B cell (primary cell): ENCODE measurements at regions not wholly inside any gene's neighbourhood (a gene's known extent, or its start where the extent isn't known, plus 50 kb on each side); places are given as distances from the start of the nearest gene placed in this dataset.

Experiments
- ATAC-seq: fragments of 200-7000 bp; cut with Tn5 transposase; one replicate; pipeline ENCODE4 v1.10.0; 2021; ENCODE audit warnings: low read depth, mild to moderate bottlenecking, moderate number of reproducible peaks, moderate library complexity
- CTCF ChIA-PET: fragments of 350-600 bp; sonication (Branson Sonifier 250); formaldehyde crosslinking; loops from one replicate; lab custom pipeline; 2021; ENCODE audit warnings: antibody characterized with exemption, inconsistent platforms; lab: Charles Lee
- POLR2A ChIA-PET: fragments of 350-600 bp; sonication (Branson Sonifier 250); formaldehyde crosslinking; loops from one replicate; lab custom pipeline; 2021; ENCODE audit warnings: antibody characterized with exemption; lab: Charles Lee
- DNase-seq: peaks from one replicate; pipeline ENCODE4 v3.0.0; 2013
- H2AFZ ChIP-seq: 2 replicates; pipeline ENCODE4 v1.6.1; 2012; ENCODE audit warnings: mild to moderate bottlenecking, low read depth, low read length; ENCODE audit not compliant: insufficient read depth, poor library complexity, severe bottlenecking
- H3K27ac ChIP-seq, 2 donors: 1 replicate in 1 of 2; 2 replicates in 1 of 2; pipeline ENCODE4 v1.5.1; 2012 to 2013; ENCODE audit warnings: low read length in 2 of 2, mild to moderate bottlenecking in 2 of 2, moderate library complexity in 1 of 2
- H3K27me3 ChIP-seq, 4 experiments: fragments of 200-600 bp in 1 of 4; sonication (generic) in 1 of 4; replicated peaks in 1 of 4; 1 replicate in 2 of 4; 2 replicates in 2 of 4; pipeline versions ENCODE4 v1.6.1 to v1.7.0; 2013 to 2016; ENCODE audit warnings: low read length in 3 of 4, mild to moderate bottlenecking in 2 of 4, mixed read lengths in 1 of 4, moderate library complexity in 1 of 4; ENCODE audit not compliant: insufficient read depth in 4 of 4, control insufficient read depth in 3 of 4; ENCODE audit errors: control extremely low read depth in 1 of 4
- H3K36me3 ChIP-seq, 2 experiments: replicated peaks in 1 of 2; 1 replicate in 1 of 2; 2 replicates in 1 of 2; pipeline versions ENCODE4 v1.6.1 to v1.7.1; 2013; ENCODE audit warnings: low read length in 1 of 2; ENCODE audit not compliant: insufficient read depth in 2 of 2, control insufficient read depth in 1 of 2; ENCODE audit errors: control extremely low read depth in 1 of 2, extremely low read depth in 1 of 2
- H3K4me1 ChIP-seq, 2 donors: fragments of 200-600 bp in 1 of 2; sonication (generic) in 1 of 2; 1 replicate in 1 of 2; 2 replicates in 1 of 2; pipeline versions ENCODE4 v1.5.1 to v1.6.1; 2013 to 2017; ENCODE audit warnings: low read length in 2 of 2; ENCODE audit not compliant: control insufficient read depth in 2 of 2, insufficient read depth in 2 of 2
- H3K4me2 ChIP-seq: replicated peaks from 2 replicates; pipeline ENCODE3; 2012; ENCODE audit warnings: mild to moderate bottlenecking, low read depth, low read length; ENCODE audit not compliant: poor library complexity, severe bottlenecking
- H3K4me3 ChIP-seq, 5 experiments: fragments of 200-600 bp in 1 of 5; sonication (generic) in 1 of 5; 1 replicate in 3 of 5; 2 replicates in 2 of 5; pipeline versions ENCODE4 v1.5.1 to v1.7.0; 2011 to 2016; ENCODE audit warnings: low read length in 4 of 5, mild to moderate bottlenecking in 4 of 5, low read depth in 2 of 5, control low read depth in 1 of 5, moderate library complexity in 1 of 5; ENCODE audit not compliant: insufficient read depth in 1 of 5; ENCODE audit errors: control extremely low read depth in 1 of 5, extremely low read depth in 1 of 5
- H3K79me2 ChIP-seq: fragments of 200-600 bp; sonication (generic); one replicate; pipeline ENCODE4 v1.6.0; 2016; ENCODE audit warnings: low read length; ENCODE audit not compliant: control insufficient read depth, insufficient read depth
- H3K9ac ChIP-seq: fragments of 200-600 bp; sonication (generic); 2 replicates; pipeline ENCODE4 v1.6.1; 2017; ENCODE audit warnings: mild to moderate bottlenecking, low read length, moderate library complexity
- H3K9me3 ChIP-seq, 3 donors: one replicate each; pipeline versions ENCODE4 v1.6.1 to v1.7.1; 2013; ENCODE audit warnings: low read length in 2 of 3; ENCODE audit not compliant: control insufficient read depth in 2 of 3, insufficient read depth in 1 of 3; ENCODE audit errors: control extremely low read depth in 1 of 3
- H4K20me1 ChIP-seq: 2 replicates; pipeline ENCODE4 v1.6.0; 2012; ENCODE audit warnings: mild to moderate bottlenecking, low read length; ENCODE audit not compliant: insufficient read depth, control insufficient read depth, poor library complexity, severe bottlenecking
- H3K27ac Mint-ChIP-seq: one replicate; pipeline ENCODE4 v1.8.0; 2021; ENCODE audit warnings: mixed read lengths
- H3K27me3 Mint-ChIP-seq: one replicate; pipeline ENCODE4 v1.8.0; 2021; ENCODE audit warnings: mixed read lengths
- H3K4me1 Mint-ChIP-seq: one replicate; pipeline ENCODE4 v1.8.0; 2021; ENCODE audit warnings: mixed read lengths
- H3K4me3 Mint-ChIP-seq: one replicate; pipeline ENCODE4 v1.8.0; 2021; ENCODE audit warnings: mixed read lengths
- H3K9me3 Mint-ChIP-seq: one replicate; pipeline ENCODE4 v1.8.0; 2022; ENCODE audit warnings: mixed read lengths; ENCODE audit not compliant: insufficient read depth
- CTCF ChIP-seq: fragments of 200-600 bp; IDR thresholded peaks from one replicate; pipeline ENCODE4 v1.8.0; 2022; ENCODE audit warnings: antibody characterized with exemption, mild to moderate bottlenecking
- EZH2 ChIP-seq: IDR thresholded peaks from 2 replicates; pipeline ENCODE4 v1.6.1; 2012; ENCODE audit warnings: borderline replicate concordance, low read depth, mild to moderate bottlenecking, moderate library complexity, low read length; ENCODE audit not compliant: insufficient read depth, poor library complexity, severe bottlenecking
- WGBS: methylation state at CpG from one replicate; pipeline ENCODE4 v1.1.5; 2013; ENCODE audit warnings: missing lambda C conversion rate; ENCODE audit not compliant: insufficient coverage; 5-methylcytosine and 5-hydroxymethylcytosine counted together
- intact Hi-C: fragments of 100-400 bp; cut with micrococcal nuclease; formaldehyde crosslinking; loops from one replicate; pipeline ENCODE4 v1.10.0; 2022

DNA sequence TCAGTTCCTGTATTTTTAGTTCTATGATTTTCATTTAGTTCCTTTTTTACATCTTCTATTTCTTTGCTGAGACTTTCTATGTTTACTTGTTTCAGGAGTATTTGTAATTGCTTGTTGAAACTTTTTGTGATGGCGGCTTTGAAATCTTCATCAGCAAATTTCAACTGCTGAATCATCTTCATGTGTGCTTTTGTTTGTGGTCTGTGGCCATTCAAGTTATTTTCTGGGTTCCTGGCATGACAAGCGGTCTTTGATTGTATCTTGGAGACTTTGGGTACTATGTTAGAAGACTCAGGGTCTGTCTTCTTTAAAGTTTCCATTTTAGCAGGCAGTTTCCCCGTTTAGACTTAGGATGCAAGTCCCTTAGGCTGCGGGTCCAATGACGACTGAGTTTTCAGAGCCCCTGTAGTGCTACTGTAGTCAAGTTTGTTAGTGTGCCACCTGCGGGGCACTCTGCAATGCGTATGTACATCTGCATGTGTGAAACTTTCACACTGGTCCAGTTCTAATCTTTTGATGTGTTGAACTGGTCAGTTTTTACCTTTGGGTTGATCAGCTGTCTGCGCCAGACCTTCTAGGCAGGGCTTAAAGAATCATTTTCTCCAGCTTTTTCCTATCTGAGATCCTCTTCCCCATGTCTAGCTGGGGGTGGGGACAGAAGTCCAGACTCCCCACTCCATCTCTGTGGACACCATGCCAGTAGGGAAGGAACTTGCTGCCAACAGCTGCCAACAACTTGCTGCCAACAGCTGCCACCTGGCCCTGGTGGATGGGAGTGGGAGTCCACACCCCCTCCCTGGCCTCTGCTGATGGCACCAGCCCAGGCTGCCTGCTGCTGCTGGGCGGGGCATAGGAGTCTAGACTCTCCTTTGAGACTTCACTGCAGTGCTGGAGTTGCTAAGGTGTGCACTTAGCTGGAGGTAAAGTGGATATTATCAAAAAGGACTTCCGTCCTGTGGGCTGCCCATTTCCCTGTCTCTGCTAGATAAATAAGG is 190.9 kb downstream of the TJP1 start:
- CTCF ChIA-PET, result no interaction called here
- H3K27ac Mint-ChIP-seq, result no peak overlapping the region

More for the DNA sequence above, 190.9 kb downstream of the TJP1 start:
- Histone ChIP-seq H3K36me3 (no peaks in the 10 kb centered on the region), H3K27me3 (no peaks in the 10 kb centered on the region), H3K9me3 (peaks cover 0 to 14% (median 1%) of the 10 kb centered on the region in 3 donors), H3K4me3 (no peak overlapping the region), H4K20me1 (no peaks in the 10 kb centered on the region), H3K4me1 (no peaks in the 10 kb centered on the region), H2AFZ (no peak overlapping the region), H3K4me2 (no peak overlapping the region), H3K27ac (no peak overlapping the region), H3K79me2 (no peaks in the 10 kb centered on the region), H3K9ac (no peak overlapping the region)
- intact Hi-C loops, result no loop called here
- 59% methylated on average over 4 of the region's 10 CpGs for WGBS
- ATAC-seq, result no peak
- peaks cover 3% of the 10 kb centered on the region for H3K9me3 Mint-ChIP-seq
- H3K4me3 Mint-ChIP-seq, result no peak overlapping the region
- DNase-seq, result no peak
- POLR2A ChIA-PET, result no interaction called here
- TF ChIP-seq EZH2 (no peak), CTCF (no peak)
- H3K27me3 Mint-ChIP-seq, result no peaks in the 10 kb centered on the region
- no peaks in the 10 kb centered on the region for H3K4me1 Mint-ChIP-seq
